HG03342 (cell line): ENCODE measurements at regions not wholly inside any gene's neighbourhood (a gene's known extent, or its start where the extent isn't known, plus 50 kb on each side); places are given as distances from the start of the nearest gene placed in this dataset.

ENCODE experiments used
- ATAC-seq: cut with Tn5 transposase; IDR thresholded peaks from one replicate; pipeline ENCODE4 v1.9.1; 2021; ENCODE audit warnings: mild to moderate bottlenecking, moderate library complexity; ENCODE audit not compliant: unreplicated experiment

DNA sequence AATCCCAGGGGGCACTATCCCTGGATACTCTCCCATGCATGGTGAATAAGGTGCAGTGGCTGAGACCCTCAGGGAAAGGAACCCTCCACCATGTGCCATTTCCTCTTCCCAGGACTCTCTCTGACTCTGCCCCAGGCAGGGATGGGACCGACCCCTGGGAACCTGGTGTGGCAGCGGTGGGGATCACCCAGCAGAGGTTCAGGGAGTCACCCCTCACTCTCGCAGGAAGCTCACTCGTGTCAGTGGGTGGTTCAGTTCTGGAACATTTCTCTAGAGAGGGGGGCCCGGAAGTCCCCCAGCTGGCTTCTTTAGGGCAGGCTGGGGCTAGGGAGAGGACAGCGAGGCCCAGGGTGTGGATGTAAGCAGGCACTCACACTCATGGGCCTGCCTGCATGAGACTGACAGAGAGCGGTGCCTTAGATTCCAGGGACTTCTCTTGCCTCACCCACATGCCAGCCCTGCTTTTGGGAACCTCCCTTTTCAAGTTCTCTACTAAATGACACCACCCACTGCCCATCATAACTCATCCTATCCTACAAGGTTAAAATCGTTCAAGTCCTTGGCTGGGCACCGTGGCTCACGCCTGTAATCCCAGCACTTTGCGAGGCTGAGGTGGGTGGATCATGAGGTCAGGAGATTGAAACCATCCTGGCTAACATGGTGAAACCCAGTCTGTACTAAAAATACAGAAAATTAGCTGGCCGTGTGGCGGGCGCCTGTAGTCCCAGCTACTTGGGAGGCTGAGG is 109.7 kb upstream of the SDK2 start:
- ATAC-seq = no peak

DNA sequence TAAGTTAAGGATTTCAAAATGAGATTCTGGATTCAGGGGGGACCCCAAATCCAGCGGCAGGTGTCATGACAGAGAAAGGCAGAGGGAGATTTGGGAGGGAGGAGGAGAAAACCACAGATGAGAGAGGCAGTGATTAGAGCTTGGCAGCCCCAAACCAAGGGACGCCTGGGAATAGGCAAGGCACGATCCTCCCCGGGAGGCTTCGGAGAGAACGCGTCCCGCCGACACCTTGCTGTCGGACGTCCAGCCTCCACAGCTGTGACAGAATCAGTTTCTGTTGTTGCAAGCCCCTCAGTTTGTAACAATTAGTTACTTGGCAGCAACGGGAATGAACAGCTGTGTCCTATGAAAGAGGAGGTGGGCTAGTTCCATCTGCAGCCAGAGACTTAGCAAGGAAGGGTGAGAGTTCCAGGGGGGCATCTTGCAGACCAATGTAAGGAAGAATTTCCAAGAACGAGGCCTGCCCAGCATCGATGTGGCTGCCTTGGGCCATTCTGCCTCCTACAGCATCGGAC is 110.7 kb upstream of the SDK2 start:
- ATAC-seq = no peak

DNA sequence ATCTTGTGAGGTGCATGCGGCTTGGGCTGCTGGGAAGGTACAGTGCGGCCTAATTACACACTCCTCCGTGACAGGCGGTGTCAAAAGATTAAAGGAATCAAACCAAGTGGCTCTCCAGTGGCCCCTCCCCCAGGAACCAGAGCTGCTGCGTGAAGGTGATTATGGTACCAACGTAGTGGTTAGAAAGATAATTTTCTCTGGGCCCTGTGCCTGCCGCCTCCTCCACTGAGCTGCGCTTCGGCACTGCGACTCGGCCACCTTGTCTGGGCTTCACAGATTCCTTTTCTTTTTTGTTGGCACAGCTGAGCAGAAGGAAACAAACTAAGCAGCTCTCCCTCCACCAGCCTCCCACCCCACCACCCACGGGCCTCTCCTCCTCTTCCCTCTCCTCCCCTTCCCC is 113.2 kb upstream of the SDK2 start:
- no peak for ATAC-seq

DNA sequence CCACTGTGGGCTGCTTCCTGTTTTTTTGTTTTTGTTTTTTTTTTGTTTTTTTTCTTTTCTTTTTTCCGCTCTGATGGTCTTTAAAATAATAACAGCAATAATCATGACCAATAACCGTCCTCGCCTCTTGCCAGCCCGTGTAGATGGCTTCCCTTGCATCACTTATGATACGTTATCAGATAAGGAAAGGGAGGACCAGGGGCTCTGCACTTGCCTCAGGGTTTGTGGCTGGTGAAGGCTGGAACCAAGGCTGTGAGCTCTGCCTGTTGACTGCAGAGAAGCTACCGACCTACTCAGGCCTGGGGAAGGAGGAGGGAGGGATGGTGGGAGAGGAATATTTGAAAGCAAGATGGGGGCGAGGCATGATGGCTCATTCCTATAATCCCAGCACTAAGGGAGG is 114.0 kb upstream of the SDK2 start:
- no peak for ATAC-seq

DNA sequence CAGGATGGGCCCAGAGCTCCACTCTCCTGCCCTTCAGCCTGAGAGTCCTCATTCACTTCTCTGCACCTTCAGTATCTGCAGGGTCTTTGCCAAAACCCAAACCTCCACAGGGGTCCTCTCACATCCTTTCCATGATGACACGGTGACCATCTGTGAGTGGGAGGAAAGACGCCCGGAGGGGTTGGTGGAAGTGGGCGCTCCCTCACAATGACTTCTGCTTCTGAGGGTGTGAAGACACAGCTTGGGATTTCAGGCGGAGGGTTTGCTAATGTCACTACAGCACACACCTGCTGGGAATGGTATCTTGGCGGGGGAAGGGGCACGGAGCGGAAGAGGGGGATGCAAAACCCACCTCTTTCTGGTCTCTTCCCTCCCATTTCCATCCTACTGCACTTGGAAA is 115.1 kb upstream of the SDK2 start:
- no peak for ATAC-seq

DNA sequence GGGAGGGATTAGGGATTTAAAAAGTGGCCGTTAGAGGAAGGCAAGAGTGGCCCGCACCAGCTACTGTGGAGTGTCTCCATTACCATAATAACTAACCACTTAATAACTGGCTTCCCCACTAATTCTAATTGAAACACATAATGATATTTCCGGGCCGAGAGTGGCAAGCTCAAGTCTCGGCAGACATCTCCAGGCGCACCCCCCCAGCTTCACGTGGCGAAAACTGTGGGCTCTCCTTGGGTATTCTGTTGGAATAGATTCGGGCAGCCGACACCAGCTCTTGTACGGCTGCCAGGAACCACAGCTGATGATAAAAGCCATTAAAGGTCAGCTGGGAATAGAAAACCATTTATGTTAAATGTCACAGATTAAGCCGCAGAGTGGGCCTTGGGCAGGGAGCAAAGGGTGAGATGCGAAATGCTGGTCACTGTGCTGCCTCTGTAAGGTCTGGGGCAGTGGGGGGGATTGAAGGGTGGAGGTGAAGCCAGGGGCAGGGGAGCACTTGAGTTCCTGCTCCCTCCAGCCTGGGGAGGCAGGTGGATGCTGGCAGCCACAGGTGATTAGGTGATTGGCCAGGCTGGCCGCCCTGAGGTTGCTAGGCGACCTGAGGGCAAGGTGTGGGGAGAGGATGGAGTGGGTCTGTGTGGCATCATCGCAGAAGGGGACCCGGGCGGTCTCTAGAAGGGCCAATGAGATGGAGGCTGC is 115.6 kb upstream of the SDK2 start:
- no peak for ATAC-seq

DNA sequence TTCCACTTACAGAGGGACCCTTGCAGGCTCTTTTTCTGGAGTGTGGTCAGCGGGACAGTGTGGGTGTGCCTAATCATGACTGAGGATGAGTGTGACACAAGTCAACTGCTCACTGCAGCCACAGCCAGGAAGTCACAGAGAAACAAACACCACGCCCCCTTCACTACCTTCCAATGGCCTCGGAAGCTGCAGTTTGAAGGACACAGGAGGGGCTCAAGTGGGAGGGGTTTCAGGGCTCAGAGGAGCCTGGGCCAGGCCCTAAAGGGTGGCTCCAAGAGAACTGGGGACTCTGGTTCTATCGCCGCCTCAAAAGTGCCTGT is 116.2 kb upstream of the SDK2 start:
- no peak for ATAC-seq

DNA sequence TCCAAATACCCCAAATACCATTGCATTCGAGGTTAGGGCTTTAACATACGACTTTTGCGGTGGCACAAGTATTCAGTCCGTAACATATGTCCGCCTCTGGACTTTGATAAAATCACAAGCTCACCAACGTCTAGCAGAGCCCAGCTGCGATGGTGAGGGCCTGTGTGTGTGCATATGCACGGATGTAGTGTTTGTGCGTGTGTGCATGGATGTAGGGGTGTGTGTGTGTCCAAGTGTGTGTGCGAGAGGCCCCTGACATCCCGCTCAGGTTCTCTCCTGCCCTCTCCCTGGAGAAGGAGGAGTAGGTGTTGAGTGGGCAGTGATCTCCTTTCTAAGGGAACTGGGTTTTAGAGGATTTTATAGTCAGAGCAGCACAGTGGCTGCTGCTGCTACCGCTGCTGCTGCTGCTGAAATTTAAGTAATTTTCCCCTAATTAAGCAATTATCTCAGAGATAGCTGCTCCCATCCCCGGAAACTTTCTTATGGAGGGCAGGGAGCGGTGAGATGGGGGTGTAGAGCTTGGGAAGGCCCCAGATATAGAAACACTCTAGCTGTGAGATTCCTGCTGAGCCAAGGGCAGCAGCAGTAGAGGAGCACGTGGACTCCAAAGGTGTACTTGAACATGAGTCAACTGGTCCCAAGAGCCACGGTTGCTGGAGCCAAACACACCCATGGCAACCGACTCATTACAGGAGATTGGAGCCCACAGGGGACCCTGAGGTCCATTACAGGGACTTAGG is 121.7 kb upstream of the SDK2 start:
- no peak for ATAC-seq

DNA sequence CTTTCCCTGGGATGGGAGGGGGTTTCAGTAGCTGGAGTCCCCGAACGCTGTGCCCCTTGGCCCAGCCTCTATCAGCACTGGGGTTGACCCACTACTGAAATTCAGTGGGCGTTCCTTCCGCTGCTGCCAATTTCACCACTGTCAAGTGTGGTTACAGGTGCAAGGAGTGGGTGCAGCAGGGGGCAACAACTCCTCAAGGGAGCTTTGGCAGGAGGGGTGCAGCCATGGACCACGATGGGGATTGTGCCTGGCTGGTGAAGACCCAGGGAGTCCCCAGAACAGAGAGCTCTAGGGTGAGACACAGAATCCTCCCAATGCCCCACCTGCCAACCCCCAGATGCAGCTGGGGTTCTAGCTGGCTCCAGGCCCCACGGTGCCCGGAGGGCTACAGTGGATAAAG is 123.5 kb upstream of the SDK2 start:
- no peak for ATAC-seq

DNA sequence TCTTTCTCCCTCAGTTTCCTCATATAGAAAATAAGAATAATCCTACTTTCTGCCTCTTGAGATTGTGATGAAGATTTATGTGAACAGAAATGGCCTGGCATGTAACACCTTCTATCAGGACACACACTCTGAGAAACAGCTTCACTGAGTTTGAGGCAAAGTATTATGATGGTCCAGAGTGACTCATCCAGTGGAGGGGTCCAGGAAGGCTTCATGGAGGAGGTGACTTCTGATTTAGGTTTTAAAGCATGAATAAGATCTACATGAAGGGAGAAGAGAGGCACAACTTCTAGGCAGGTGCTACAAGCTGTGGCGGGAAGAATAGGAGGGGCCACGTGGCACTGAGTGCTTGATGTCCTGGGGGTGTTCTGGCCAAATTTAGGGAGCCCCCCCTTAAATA is 124.4 kb upstream of the SDK2 start:
- no peak for ATAC-seq

DNA sequence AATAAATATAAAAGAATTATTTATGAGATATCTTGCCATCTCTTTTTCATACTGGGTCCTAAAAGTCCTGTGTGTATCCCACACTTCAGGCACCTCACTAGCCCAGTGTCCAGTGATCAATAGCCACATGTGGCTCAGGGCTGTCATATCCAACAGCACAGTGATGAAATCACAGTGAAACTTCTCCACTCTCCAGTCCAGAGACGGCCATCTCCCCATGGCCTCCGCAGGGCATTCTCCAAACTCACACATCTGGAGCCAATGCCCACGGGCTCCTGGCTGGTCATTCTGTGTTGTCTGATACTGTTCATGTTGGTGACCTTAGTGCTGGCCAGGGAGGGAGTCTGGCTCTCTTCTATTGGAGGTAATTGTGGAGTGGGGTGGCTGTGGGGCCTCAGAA is 125.2 kb upstream of the SDK2 start:
- no peak for ATAC-seq

DNA sequence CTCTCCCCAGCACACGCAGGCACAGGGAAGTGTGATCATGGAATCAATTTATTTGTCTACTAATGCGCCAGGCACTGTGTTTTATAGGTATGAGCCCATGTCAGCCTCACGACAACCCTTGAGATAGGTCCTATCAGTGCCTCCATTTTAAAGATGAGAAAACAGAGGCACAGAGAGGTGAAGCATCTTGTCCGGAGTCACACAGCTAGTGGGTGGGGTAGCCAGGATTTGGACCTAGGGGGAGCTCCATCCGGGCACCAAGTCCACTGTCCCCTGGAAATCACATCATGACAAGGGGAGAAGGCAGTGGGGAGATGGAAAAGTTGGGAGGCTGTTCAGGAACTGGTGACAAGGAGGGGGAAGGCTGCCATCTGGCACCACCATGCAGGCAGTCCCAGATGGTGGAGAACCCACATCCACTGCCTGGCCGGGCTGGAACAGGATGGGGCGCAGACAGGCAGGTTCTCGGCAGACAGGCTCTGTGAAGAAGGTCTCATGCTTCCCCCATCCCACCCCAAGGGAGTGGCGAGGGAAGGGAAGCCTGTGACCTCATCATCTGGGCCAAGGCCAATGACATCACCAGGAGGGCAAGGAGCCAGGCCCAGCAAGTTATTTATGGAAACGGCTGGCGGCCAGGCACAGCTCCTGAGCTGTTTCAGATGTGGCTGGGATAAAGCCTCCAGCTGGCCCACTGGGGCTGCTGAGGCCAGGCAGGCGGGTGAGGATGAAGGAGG is 126.0 kb upstream of the SDK2 start:
- ATAC-seq = no peak

DNA sequence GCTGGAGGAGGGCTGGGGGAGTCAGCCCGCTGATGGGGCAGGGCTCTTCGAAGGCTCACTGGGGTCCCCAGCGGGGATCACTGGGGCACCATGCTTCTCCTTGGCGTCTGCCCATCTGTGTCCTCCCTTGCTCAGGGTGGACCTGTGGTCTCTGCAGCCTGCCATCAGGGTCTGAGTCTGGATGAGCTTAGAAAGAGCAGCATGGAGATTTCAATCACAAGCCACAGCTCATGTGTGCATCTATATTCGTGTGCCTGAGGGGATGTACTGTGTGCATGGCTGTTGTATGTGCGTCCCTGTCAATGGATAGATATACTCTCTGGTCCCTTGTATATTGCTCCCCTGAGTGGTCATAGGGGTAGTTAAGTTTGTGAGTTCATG is 126.6 kb upstream of the SDK2 start:
- no peak for ATAC-seq

DNA sequence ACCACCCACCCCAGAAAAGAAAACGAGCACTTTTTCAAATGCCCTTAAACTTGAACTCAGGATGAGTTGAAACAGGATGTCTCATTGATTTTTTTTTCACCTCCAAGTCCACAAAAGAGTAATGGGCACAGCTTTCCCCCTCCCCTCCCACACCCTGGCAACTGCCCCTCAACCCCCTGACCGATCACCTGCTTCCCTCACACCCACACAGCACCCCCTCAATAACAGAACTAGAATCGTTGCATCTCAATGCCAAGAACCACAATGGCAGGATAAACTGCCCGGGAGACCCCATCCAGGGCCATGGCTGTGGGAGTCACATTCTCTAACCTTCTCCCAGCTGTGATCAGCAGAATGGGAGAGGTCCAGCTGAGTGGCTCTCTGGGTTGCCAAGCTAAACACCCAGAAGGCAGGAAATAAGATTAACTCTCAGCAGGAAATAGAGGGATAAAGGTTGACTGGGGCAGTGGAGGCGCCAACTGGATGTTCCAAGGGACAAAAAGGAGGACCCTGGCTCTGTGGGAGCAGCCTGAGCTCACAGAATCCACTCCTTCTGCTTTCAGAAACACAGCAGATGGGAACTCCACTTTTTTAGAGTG is 128.0 kb upstream of the SDK2 start:
- ATAC-seq = no peak

DNA sequence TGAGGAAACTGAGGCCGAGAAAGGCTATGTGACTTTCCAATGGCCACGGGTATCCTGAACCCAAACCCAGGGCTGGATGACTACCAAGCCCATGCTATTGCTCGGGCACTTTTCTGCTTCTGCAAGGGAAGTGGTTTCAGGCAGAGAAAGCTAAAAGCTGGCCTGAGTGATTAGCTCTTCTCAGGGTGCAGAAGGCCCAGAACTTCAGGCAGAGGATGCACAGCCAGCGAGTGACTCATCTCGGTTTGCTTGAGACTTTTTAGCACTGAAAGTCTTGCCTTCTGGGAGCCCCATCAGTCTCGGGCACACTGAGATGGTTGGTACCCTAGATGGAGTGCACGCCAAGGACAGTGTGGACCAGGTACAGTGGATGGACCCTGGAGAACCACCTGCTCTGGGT is 129.5 kb upstream of the SDK2 start:
- ATAC-seq = no peak

DNA sequence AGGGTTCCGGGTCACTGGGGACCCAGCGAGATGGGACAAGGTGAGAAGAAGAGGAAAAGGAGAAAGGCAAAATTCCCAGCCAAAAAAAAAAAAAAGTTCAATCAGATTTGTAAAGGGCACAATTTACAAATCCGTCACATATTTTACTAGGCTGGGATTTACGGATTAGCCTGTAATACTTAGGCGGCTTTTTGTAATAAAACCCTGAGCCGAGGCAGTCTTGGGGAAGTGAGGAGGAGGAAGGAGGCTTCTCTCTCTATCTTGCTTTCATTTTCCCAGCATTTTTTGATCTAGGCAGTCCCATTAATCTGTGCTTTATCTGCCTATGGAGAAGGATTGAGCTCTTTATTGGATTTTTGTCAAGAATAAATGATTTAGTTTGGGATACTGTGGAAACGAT is 130.6 kb upstream of the SDK2 start:
- ATAC-seq = no peak

DNA sequence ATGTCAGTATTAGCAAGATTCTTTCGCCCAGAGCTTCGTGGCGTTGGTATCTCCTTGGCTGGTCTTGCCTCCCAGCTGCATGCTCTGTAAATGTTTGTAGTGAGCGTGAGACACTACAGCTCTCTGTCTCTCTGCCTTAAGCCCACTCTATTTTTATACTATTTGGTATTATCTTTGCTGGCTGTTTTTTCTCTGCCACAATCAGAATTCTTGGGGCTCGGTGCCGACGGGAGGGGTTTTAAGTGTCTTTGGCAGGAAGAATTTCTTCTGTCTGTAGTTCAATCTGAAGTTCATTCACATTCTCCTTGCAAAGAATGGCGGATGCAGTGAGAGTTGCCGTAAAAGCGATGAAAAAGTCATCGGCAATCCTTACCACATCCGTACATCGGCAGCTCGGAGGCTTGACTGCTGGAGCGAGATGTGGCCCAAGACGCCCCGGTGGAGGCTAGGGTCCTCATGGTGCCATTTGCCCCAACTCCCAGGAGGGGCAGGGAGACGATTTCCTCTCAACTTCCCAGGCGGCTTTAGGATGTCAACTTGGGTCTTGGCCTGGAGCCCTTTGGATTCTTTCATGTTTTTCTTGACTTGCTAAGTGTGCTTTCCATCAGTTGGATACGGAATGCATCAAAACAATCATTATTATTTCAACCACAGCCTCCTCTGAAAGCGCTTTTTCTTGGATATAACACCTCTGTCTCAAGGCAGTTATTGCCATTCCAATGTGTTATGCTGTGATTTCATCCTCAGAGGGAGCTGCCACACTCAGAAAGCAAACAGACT is 132.3 kb upstream of the SDK2 start:
- ATAC-seq = no peak

DNA sequence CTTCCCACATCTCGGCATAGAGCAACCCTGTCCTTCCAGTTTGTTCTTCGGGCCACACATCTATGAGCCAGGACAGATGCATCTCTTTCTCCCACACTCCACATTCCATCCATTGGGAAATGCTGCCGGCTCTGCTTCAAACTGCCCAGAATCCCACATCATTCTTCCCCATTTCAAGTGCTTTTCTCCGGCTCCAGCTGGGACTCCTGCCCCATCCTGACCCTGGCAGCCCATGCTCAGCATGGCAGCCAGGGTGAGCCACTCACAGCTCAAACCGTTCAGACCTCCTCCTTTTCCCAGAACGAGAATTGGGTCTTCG is 132.8 kb upstream of the SDK2 start:
- ATAC-seq = no peak

DNA sequence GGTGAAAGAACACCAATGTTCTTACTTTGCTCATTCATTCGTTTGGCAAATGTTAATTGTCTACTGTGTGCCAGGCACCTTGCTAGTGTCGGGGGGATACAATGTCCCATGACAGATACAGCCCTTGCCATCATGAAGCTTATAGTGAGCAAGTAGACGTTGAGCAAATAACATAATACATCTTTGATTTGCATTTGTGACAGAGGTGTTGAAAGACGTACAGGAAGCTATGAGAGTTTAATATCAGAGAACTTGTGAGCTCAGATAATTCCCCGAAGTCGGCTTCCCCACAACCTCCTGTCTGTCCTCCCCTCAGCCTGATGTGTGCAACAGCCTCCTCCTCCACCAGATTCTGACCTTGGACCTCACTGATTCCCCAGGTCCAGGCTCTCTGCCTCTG is 138.0 kb upstream of the SDK2 start:
- no peak for ATAC-seq

DNA sequence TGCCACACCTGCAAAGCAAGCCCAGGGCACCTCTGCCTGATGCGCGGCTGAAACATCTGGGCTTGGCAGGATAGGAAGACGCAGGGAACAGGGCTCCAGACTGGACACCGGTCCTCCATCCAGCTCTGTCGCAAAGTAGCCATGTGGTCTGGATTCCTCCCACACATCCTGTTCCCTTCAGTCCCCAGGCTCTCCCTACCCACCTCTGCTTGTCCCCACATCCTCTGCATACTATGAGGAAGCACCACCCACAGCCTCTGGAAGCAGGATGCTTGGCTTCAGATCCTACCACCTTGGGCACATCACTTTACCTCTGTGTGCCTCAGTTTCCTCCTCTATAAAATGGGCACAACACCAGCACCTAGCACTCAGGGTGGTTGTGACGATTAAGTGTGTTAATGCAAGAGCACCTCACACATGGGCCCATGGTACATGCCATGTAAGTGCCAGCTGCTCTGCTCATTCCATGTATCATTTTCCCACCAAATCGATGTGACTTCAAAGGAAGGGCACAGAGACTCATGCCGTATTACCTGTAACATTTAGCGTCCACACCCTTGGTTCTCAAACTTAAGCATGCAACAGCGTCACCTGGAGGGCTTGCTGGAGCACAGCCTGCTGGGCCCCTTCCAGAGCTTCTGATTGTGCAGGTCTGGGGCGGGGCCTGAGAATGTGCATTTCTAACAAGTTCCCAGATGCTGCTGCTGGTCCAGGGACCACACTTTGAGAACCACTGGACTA is 138.6 kb upstream of the SDK2 start:
- no peak for ATAC-seq
